GM12892 (cell line): ENCODE measurements at regions not wholly inside any gene's neighbourhood (a gene's known extent, or its start where the extent isn't known, plus 50 kb on each side); places are given as distances from the start of the nearest gene placed in this dataset.

Experiments
- POLR2A ChIP-seq: IDR thresholded peaks from 2 replicates; pipeline ENCODE4 v1.6.1; 2011; ENCODE audit warnings: low read depth, low read length, control low read depth
- TAF1 ChIP-seq: IDR thresholded peaks from 2 replicates; pipeline ENCODE4 v1.6.1; 2011; ENCODE audit warnings: low read depth, mild to moderate bottlenecking, control low read depth, low read length, borderline replicate concordance

DNA sequence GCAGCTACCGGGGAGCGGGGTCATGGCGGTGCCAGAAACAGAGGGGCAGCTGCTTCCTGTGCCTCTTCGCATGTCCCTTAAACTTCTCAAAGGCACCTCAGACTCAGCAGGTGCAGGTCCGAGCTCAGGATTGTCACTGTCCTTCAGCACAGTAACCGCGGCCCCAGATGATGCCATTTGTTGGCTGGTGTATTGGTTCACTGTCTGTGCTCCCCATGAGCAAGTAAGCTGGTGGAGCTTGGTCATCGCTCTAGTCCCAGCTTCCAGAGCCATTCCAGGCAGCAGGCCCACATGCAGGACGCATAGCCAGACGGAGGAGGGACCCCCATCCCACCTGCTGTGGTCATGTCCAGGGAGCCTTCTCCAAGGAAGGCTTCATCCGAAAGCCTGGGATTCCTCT lies 154.0 kb upstream of the AJAP1 start:
- TF ChIP-seq TAF1, result no peak
- TF ChIP-seq POLR2A, result no peak
